Tibial artery (tissue), 4 donors: ENCODE measurements at regions not wholly inside any gene's neighbourhood (a gene's known extent, or its start where the extent isn't known, plus 50 kb on each side); places are given as distances from the start of the nearest gene placed in this dataset.

ENCODE experiments used
- DNase-seq, 2 donors: peaks; one replicate each; pipeline ENCODE4 v3.0.0-alpha.2; 2019
- H3K27ac ChIP-seq, 2 donors: fragments of 200-600 bp; sonication (generic) in 1 of 2; 1 replicate in 1 of 2; 2 replicates in 1 of 2; pipeline ENCODE4 v1.5.1; 2018 to 2019; ENCODE audit warnings: mild to moderate bottlenecking in 1 of 2
- H3K27me3 ChIP-seq, 2 donors: fragments of 200-600 bp; sonication (generic) in 1 of 2; one replicate each; pipeline versions ENCODE4 v1.5.1 to v1.6.0; 2016 to 2019
- H3K36me3 ChIP-seq, 3 donors: fragments of 200-600 bp; sonication (generic) in 2 of 3; one replicate each; pipeline ENCODE4 v1.5.1; 2016 to 2019; ENCODE audit warnings: mild to moderate bottlenecking in 2 of 3
- H3K4me1 ChIP-seq, 4 donors: fragments of 200-600 bp; sonication (generic) in 2 of 4; 1 replicate in 3 of 4; 2 replicates in 1 of 4; pipeline ENCODE4 v1.5.1; 2016 to 2019
- H3K4me3 ChIP-seq, 2 donors: fragments of 200-600 bp; sonication (generic) in 1 of 2; 1 replicate in 1 of 2; 2 replicates in 1 of 2; pipeline ENCODE4 v1.5.1; 2018 to 2019; ENCODE audit warnings: mild to moderate bottlenecking in 2 of 2
- H3K9me3 ChIP-seq, 3 donors: fragments of 200-600 bp; sonication (generic) in 1 of 3; one replicate each; pipeline ENCODE4 v1.5.1; 2016 to 2019
- intact Hi-C: fragments of 100-400 bp; cut with DNase I; formaldehyde crosslinking; loops from one replicate; pipeline ENCODE4 v1.15.0; 2023; ENCODE audit warnings: low total_unique reads
- TF ChIP-seq, protein P1 (sequence below), 2 experiments: fragments of 200-600 bp in 1 of 2; fragments of 450-650 bp in 1 of 2; IDR thresholded peaks; one replicate each; pipeline ENCODE4 v1.5.1; 2017 to 2019; ENCODE audit warnings: antibody characterized with exemption in 2 of 2, mild to moderate bottlenecking in 1 of 2, moderate library complexity in 1 of 2

DNA sequence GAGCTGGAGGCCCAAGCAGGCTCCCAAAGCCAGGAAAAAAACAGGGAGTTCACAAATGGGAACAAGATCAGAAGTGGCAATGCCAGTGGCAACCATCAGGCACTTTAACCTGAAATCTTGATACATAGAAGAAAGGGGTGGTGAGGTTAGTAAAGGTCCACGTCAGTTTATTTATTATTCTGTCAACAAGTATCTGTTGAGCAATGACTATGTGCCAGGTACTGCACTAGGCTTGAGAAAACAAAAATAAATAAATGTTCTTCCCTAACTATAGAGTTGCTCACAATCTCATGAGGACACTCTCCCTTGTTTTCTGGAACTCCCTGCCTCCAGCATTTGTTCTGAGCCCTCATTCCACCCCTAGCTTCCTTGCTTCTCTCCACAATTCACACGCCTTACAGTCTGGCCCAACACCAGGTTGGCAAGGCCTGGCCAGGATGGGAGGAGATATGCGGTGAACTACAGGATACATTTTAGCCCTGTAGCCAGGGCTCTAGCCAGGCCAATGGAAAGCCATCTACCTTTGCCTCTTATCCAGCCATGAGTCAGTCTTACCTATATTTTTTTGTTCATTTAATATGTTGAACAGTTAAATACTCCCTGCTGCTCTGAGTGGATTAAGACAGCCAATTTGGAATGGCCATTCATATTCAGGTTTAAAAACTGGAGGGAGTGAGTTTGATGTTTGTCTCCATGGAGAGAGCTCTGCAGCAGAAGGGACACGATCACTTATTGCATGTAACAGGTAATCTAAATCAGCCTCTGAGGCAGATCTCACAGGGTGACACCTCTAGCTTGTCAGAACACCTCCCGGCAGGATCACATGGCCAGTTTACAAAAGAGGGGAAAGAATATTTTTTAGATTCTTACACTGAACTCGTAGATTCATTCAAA is 161.9 kb upstream of the ATP11B start:
- Histone ChIP-seq H3K27ac (no peak overlapping the region), H3K36me3 (no peaks in the 10 kb centered on the region), H3K4me1 (no peaks in the 10 kb centered on the region), H3K9me3 (no peaks in the 10 kb centered on the region), H3K4me3 (no peak overlapping the region), H3K27me3 (no peaks in the 10 kb centered on the region)
- intact Hi-C loops = no loop called here
- TF ChIP-seq, protein P1, sequence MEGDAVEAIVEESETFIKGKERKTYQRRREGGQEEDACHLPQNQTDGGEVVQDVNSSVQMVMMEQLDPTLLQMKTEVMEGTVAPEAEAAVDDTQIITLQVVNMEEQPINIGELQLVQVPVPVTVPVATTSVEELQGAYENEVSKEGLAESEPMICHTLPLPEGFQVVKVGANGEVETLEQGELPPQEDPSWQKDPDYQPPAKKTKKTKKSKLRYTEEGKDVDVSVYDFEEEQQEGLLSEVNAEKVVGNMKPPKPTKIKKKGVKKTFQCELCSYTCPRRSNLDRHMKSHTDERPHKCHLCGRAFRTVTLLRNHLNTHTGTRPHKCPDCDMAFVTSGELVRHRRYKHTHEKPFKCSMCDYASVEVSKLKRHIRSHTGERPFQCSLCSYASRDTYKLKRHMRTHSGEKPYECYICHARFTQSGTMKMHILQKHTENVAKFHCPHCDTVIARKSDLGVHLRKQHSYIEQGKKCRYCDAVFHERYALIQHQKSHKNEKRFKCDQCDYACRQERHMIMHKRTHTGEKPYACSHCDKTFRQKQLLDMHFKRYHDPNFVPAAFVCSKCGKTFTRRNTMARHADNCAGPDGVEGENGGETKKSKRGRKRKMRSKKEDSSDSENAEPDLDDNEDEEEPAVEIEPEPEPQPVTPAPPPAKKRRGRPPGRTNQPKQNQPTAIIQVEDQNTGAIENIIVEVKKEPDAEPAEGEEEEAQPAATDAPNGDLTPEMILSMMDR (IDR thresholded peaks at IDR 0.05) = no peak
- no peak for DNase-seq

DNA sequence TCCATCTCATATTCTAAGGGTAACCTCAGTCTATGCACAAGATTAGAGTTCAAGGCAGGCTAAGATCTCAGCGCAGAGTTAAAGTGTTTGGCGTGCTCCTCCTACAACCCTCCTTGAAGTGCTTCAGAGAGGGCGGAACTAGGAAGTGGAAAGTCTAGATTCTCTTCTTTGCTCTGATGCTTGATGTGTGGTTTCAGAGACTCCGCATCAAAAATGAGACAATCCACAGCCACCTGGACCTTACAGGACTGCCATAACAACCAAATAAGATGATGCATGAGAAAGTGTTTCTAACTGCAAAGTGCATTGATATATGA is 161.3 kb upstream of the ATP11B start:
- DNase-seq = no peak
- Histone ChIP-seq H3K9me3 (no peaks in the 10 kb centered on the region), H3K27me3 (no peaks in the 10 kb centered on the region), H3K4me3 (no peak overlapping the region), H3K36me3 (no peaks in the 10 kb centered on the region), H3K4me1 (no peaks in the 10 kb centered on the region), H3K27ac (no peak overlapping the region)
- intact Hi-C loops = no loop called here
- TF ChIP-seq, protein P1 (IDR thresholded peaks at IDR 0.05) = no peak

DNA sequence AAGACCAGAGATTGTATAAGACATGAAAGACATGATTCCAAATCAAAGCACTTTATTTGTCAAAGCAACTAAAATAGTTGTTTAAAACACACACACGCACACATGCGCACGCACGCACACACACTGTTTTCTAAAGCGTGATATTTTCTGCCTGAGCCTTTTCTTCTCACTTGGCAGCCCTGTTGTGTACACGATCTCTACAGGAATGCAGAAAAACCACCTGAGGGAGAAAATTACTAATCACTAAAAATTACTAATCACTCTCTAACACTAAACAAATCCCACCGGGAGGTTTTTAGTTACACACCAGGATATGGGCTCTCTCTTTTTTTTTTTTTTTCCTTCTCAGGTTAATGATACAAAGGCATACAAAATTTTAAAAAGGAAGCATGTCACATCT is 160.1 kb upstream of the ATP11B start:
- Histone ChIP-seq H3K9me3 (no peaks in the 10 kb centered on the region), H3K4me1 (no peaks in the 10 kb centered on the region), H3K27me3 (no peaks in the 10 kb centered on the region), H3K36me3 (no peaks in the 10 kb centered on the region), H3K27ac (no peak overlapping the region), H3K4me3 (no peak overlapping the region)
- TF ChIP-seq, protein P1 (IDR thresholded peaks at IDR 0.05) = no peak
- no peak for DNase-seq
- intact Hi-C loops = no loop called here

DNA sequence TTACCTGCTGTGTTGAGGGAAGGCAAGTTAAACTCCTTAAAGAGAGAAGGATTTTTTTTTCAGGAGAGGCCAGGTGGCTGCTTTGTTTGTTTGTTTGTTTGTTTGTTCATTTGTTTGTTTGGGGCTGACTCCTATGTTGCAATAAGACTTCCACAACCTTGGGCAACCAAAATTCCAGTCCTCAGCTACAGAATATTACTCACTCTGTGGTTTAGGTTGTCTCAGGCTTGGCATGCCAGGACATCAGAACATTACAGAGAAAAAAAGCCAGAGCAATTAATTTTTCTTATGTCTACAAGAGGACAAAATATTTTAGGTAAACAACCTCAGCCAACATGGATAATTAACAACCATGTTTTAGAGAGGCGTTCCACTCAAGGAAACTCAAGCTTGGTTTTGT is 156.7 kb upstream of the ATP11B start:
- Histone ChIP-seq H3K36me3 (no peaks in the 10 kb centered on the region), H3K27ac (no peak overlapping the region), H3K27me3 (no peaks in the 10 kb centered on the region), H3K9me3 (no peaks in the 10 kb centered on the region), H3K4me1 (no peaks in the 10 kb centered on the region), H3K4me3 (no peak overlapping the region)
- TF ChIP-seq, protein P1 (IDR thresholded peaks at IDR 0.05) = no peak
- intact Hi-C loops = no loop called here
- no peak for DNase-seq

DNA sequence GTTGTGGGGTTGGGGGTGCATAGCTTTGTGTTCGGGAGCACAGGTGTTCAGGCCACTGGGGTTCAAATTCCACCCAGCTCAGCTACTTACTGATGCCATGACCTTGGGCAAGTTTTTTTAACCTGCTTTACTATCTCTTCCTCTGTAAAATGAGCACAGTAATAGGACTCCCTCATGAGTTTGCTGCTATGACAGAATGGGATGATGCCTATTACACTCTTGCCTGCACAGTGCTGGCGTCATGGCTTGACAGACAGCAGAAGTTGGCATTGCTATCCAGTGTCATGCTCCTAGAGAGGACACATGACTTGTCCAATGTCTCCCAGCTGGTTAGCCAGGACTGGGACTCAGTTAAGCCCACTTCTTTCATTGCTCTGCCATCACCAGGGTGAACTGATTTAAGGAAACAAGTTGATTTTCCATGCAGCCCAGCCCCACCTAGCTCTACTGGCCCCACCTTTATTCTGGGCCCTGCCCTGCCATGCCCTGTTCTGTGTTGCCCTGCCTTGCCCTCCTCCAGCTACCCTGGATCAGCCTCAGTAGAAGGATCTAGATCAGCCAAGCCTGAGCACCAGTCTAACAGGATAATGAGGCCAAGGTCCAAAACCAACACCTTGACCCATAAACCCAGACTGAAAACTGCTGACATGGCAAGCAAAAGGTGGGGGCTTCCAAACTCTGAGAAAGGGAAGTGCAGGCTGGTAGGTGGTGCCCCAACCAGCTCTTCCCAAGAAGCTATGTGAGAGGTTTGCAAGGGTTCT is 155.8 kb upstream of the ATP11B start:
- Histone ChIP-seq H3K4me1 (no peaks in the 10 kb centered on the region), H3K27me3 (no peaks in the 10 kb centered on the region), H3K9me3 (no peaks in the 10 kb centered on the region), H3K27ac (no peak overlapping the region), H3K36me3 (no peaks in the 10 kb centered on the region), H3K4me3 (no peak overlapping the region)
- TF ChIP-seq, protein P1 (IDR thresholded peaks at IDR 0.05) = no peak
- no peak for DNase-seq
- intact Hi-C loops = no loop called here
